ENCODE measurements at regions not wholly inside any gene's neighbourhood (a gene's known extent, or its start where the extent isn't known, plus 50 kb on each side); places are given as distances from the start of the nearest gene placed in this dataset.

DNA sequence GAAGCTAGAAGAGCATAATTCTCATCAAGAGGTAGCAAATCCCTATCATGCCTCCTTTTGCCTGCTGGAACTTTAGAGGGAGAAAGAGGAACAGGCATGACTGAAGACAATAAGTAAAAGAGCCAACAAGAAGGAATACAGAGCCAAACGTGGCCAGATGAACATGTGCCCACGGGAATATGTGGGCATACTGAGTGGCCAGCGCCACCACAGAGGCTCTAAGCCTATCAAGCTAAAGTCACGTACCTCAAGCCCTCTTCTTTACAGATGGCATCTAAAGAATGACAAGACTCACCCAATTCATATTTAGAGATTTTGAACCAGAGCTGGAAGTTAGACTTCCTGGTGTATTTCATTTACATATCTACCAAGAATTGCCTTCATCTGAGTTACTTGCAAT lies 59.9 kb upstream of the ITGA4 start:
- TF ChIP-seq, protein P1, sequence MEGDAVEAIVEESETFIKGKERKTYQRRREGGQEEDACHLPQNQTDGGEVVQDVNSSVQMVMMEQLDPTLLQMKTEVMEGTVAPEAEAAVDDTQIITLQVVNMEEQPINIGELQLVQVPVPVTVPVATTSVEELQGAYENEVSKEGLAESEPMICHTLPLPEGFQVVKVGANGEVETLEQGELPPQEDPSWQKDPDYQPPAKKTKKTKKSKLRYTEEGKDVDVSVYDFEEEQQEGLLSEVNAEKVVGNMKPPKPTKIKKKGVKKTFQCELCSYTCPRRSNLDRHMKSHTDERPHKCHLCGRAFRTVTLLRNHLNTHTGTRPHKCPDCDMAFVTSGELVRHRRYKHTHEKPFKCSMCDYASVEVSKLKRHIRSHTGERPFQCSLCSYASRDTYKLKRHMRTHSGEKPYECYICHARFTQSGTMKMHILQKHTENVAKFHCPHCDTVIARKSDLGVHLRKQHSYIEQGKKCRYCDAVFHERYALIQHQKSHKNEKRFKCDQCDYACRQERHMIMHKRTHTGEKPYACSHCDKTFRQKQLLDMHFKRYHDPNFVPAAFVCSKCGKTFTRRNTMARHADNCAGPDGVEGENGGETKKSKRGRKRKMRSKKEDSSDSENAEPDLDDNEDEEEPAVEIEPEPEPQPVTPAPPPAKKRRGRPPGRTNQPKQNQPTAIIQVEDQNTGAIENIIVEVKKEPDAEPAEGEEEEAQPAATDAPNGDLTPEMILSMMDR (IDR thresholded peaks at IDR 0.05): no peak
- TF ChIP-seq POLR2AphosphoS5 (IDR thresholded peaks at IDR 0.05) (no peak), POLR2A (IDR thresholded peaks at IDR 0.05) (no peak)

Data from breast epithelium (tissue), 3 donors.